ENCODE measurements at regions not wholly inside any gene's neighbourhood (a gene's known extent, or its start where the extent isn't known, plus 50 kb on each side); places are given as distances from the start of the nearest gene placed in this dataset.
A peak's percentile ranks its signal among the peaks of the same experiment; 100 is the strongest.

DNA sequence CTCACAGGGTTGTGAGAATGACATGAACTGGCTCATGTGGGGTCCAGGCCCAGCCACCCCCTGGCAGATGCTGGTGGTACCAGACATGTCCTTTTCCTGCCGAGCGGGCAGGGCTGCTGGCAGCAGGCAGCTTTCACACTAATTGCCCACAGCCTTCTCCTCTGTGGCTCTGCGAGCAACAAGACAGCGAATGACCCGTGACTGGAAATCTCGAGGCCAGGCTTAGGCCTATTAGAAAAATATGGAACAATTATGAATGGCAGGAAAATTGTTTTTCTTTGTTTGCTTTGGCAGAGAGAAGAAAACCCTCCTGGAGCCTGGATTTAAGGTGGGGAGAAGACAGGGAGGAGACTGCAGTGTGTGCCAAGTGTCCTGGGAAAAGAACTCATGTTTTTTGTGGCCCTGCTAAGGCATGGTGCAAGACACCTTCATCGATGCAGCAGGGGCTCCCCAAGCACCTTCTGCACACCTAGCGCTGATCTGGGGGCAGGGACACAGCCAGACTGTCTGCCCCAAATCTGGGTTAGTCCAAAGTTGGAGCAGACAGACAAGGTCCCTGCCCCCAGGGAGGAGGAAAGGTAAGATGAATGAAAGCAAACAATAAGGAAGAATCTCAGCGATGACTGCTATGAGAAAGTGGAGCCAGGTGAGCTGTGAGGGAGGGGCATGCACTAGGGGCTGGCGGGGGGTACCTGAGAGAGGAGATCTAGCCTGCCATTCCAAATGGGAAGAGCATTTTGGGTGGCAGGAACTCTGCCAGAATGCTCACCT is 193.8 kb upstream of the TLE3 start:
- no peak for DNase-seq

DNA sequence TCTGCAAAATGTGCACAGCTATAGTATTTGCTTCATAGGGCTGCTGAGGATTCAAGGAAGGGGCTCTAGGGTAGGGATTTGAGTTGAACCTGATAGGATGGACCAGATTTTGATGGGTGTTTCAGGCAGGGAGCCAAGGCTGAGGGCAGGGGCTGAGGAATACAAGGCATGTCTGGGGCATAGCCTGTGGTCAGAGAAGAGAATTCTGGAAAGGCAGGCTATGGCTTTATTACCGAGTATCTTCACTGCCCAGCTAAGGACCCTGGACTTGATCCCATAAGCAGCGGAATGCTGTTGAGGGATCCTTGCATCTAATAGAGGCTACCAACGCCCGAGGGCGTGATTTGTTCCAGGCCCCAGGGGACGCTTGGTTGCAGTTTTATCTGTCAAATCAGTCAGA is 193.0 kb upstream of the TLE3 start:
- no peak for DNase-seq

- DNase-seq: no peak
These were observed 191.7 kb upstream of the TLE3 start for GRCh38 chr15:70289191-70289955.

DNA sequence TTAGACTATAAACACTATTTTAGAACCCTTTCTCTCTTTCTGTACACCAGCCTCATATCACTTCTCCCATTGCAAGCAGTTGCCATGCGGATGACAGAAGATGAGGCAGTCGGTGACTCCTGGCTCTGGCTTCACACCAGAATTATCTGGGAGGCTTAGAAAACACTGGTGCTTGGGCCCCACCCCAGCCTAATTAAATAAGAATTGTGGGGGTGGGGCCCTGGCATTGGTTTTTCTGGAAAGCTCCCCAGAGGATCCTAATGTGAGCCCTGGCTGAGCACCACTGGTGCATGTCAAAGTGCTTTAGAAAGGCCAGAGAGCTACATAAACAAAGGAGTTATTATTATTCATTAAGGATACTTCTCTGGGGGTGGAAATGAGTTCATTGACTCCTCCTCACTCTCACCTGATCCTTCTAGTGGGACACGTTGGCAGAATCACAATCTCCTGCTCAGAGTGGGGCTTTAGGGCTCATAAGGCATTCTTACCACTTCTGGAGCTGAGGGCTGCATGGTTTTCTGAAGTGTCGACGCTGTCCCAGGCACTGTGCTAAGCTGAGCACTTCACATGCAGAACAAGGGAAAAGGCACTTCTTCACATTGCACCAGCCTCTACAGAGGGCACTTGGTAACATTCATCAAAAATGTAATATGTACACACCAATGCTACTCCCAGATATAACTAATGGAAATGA is 188.5 kb upstream of the TLE3 start:
- DNase-seq: no peak

DNA sequence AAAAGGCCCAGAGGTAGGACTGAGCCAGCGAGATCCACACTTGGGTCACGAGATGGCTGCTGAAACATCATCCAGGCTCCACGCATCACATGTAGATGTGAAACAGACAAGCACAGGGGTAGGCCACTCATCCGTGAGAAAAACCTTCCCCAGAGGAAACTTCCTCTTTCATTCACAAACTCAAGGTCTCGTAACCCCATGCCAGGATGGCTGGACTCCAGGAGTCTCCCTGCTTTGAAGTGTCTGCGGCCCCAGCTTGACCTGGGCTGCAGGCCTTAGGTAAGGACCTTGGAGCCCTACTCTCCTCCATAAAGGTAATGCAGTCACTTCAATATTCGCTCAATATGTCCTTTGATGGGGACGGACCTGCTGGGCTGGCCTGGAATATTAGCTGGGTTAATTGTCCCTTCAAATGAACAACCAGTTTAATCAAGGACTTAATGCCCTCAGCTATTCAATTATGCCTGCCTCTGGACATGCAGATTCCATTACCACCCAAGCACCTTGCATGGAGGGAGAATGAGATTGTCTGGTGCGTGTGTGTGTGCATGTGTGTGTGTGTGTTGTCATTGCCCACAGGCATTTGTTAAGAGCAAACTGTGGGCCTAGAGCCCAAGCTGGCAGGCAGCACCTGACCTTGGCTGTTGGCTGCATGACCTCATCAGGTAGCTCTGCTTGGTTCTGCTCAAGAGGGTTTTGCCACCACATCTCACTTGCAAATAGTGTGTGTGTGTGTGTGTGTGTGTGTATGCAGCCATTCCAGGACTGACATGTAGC is 186.9 kb upstream of the TLE3 start:
- no peak for DNase-seq

DNA sequence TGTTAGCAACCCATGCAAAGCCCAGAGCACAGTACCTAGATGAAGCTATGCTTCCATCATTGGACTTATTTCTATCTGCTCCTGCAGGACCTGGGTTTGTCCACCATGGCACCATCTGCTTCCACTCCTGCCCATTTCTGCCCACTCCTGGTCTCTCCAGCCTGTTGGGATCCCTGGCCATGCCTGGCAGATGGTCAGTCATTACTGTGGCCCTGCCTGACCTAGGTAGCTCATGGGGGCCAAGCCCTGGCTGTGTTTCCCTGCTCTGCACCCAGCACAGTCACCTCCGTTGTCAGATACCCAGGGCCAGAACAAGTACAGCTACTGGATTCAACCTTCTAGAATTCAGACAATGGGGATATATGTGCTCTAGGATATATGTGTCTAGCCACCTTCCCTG is 185.8 kb upstream of the TLE3 start:
- no peak for DNase-seq

DNA sequence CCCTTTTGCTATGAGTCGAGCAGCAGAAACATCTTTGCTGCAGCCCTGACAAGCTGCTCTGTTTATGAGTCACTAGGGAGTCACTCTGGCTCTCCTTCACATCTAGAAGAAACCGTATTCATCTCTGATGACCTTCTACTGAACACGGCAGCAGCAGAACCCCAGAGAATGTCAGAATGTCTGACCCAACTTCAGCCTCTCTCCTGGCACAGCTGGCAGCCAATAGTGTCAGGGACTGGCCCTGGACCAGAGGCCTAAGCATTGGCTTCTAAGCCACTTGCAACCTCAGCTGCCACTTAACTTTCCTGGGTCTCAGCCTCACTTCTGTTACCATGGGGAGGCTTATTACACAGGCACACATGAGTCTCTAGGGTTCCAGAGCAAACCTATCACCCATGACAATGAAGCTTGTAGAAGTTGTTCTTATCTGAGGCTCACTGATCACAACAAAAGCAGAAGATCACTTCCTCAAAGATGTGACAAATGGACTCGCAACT is 184.1 kb upstream of the TLE3 start:
- no peak for DNase-seq

DNA sequence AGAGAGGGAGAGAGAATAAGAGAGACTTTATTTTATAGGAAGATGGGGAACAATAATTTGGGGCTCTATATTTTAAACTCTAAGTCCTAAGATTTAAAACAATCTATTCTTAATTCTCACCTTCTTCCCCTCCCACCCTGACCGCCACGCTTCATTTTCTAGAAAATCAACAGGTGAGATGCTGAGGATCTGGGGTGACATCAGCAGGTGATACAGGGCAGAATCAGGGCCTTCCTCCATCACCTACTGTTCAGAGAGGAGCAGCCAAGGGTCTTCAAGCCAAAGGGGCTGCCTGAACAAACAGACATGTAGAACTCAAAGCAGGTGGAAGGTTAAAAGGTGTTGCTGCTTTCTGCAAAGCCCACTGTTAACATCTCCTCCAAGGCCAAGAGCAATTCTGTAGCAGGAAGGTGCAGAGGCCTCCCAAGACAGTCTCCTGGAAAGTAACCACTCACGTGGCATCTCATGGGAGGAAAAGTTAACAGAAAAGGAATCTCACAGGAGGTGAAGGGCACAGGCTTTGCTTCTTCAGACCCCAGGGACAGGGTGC is 183.6 kb upstream of the TLE3 start:
- no peak for DNase-seq

DNA sequence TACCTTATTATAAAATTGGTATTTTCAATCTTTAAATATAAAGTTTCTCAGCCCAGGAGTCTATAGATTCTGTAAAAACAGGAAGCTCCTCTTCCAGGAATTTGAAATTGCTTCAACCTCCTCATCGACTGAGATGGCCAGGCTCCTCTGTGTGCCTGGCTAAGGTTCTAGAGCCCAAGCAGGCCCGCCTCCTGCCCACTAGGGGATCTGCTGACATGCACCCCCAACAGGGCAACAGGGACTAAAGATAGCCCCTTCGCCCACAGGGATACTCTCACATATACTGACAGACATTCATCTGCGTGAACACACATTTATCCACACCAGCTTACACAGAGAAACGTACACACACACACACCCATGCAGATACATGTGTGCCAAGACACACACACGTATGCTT is 183.1 kb upstream of the TLE3 start:
- DNase-seq: no peak

GRCh38 chr15:70279096-70279495 is 181.4 kb upstream of the TLE3 start:
- DNase-seq: no peak

DNA sequence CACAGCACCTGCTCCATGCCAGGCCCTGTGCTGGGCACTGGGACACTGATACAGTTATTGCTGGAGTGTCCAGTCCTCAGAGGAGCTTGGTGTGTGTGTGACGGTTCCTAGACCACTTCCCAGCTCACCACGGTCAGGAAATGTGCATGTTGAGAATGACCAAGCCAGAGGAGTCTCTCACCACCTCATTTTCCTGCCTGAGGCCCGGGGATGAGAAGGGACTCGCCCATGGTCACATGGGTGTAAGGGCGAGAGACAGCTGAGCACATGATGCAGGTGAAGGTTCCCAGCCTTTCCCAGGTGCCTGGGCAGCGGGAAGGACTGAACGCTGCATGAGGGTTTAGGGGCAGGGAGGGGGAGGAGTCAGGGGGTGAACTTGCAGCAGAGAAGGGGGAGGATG is 180.9 kb upstream of the TLE3 start:
- DNase-seq: no peak

- no peak for DNase-seq
These were observed 179.8 kb upstream of the TLE3 start for GRCh38 chr15:70277556-70277955.

- no peak for DNase-seq
These were observed 178.7 kb upstream of the TLE3 start for GRCh38 chr15:70276401-70276800.

GRCh38 chr15:70275461-70276138 is 177.9 kb upstream of the TLE3 start:
- DNase-seq: no peak

GRCh38 chr15:70274908-70275307 is 177.2 kb upstream of the TLE3 start:
- no peak for DNase-seq

- no peak for DNase-seq
These were observed 176.7 kb upstream of the TLE3 start for GRCh38 chr15:70274255-70274880.

GRCh38 chr15:70273808-70274207 is 176.1 kb upstream of the TLE3 start:
- DNase-seq: no peak

- DNase-seq: no peak
These were observed 175.0 kb upstream of the TLE3 start for GRCh38 chr15:70272565-70273355.

DNA sequence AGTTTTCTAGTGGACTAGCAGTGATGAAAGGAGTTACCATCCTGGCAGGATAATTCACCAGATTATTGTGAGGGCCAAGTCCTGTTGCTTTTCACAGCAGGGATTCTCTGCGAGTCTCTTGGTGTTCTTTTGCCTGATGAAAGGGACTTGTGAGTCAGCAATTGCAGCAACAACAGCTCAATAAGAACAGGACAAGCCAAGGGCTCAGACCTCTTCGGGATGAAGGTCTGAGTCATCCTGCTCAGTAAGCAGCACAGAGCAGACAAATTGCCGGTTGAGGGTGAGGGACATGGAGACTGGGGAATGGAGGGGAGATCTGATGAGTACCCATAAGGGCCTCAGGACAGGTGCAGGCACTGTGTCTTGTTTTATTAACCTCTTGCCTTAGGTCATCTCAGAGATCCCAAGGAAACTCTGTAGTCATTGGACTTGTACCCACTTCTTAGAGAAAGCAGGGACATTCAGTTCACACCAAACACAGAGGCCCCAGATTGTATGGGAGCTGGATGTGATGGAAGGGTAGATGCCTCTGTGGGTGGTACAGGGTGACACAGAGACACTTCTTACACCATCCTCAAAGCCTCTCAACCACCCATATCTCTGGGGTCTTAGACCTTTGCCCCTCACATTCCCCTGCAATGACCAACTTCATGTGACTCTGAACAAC is 173.8 kb upstream of the TLE3 start:
- DNase-seq: peak; percentile 4

- DNase-seq: no peak
These were observed 173.0 kb upstream of the TLE3 start for GRCh38 chr15:70270752-70271111.
